Activated CD4-positive, alpha-beta T cell treated with anti-CD3 and anti-CD28 coated beads for 48 hours (primary cell): ENCODE measurements at regions not wholly inside any gene's neighbourhood (a gene's known extent, or its start where the extent isn't known, plus 50 kb on each side); places are given as distances from the start of the nearest gene placed in this dataset.
A peak's percentile ranks its signal among the peaks of the same experiment; 100 is the strongest.

Experiments
- DNase-seq: peaks from one replicate; pipeline ENCODE4 v3.0.0-alpha.2; 2020

DNA sequence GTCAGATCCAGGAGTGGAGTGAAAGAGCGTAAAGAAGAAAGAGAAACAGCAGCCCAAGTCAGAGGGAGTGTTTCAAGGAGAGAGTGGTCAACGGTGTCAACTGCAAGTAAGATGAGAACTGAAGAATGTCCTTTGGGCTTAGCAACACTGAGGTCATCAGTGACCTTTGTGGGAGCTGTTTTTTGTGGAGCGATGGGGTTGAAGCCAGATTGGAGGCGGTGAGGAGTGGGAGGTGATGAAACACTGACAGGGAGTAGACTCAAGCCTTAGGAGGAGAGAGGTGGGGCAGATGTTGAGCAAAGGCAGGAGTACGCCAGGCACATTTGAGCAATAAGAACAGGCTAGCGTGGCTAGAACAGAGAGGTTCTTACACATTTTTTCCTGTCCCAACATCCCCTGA is 103.7 kb upstream of the GNAO1 start:
- no peak for DNase-seq

- DNase-seq = no peak
Measured at GRCh38 chr16:56081371-56081770, 109.9 kb upstream of the GNAO1 start.

DNA sequence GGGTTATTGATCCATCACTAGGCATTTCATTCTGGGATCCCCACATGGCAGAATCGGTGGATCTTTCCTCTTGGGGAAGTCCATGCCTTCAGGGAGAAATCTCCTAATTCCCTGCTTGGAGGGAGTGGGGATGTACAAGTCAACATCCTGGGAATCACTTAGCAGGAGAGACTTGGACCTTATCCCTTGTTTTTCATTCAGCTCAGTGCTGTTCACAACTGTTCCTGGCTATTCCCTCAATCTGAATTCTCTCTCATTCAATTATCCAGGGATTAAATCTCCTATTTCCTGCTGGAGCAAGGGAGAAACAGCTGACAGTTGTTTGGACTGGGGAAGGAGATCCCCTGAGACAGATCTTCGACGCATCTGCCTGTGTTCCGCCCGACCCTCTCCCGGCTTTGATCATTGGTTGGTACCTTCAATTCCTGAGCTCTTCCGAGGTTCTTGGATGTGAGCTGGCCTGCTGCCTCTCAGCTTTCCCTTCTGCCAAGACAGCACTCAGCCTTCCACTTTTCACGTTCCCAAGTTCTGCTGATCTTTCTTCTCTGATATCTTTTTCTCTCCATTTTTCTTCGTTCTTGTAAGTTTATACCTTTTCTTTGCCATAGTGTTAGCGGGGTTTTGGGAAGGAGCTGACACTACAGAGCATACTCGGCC is 115.4 kb upstream of the GNAO1 start:
- DNase-seq = no peak

DNA sequence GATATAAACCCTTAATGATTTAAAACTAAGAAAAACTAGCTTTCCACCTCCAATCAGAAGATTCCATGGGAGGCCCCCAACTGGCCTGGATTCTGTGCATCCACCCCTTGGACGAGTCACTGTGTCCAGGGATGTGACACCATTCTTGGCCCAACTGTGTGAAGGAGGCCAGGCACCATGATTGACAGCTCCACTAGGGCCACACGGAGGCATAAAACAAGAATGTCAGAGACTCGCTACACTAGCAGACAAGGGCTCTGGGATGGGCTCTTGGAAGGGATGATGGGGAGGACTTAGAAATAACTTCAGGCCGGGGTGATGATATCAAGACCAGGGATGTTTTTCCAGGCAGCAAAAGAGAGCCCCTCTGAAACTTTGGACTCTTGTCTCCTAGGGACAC is 117.8 kb upstream of the GNAO1 start:
- no peak for DNase-seq

GRCh38 chr16:56072096-56072495 is 119.2 kb upstream of the GNAO1 start:
- DNase-seq = no peak

DNA sequence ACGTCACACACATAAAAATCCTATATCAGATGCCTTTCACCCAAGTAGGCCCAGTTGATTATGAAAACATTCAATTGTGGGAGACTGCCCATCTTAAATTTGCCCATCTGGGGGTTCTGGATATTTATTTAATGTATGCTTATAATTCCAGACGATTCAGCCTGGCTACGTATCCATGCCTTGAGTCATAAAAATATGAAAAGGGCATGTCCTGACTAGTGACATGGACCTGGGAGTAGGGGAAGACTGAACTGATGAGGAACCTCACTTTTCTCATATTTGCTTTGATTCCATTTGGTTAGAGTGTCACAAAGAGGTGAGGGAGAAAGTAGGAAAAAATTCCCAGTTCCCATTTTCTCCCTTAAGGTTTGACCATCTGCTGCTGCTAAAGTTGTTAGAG is 122.5 kb upstream of the GNAO1 start:
- no peak for DNase-seq

GRCh38 chr16:56068314-56068713 is 123.0 kb upstream of the GNAO1 start:
- DNase-seq = no peak

GRCh38 chr16:56067406-56067805 is 123.9 kb upstream of the GNAO1 start:
- DNase-seq = no peak

GRCh38 chr16:56066617-56067016 is 124.7 kb upstream of the GNAO1 start:
- DNase-seq = no peak

- DNase-seq = no peak
Measured at GRCh38 chr16:56063111-56063510, 128.2 kb upstream of the GNAO1 start.

- no peak for DNase-seq
Measured at GRCh38 chr16:56057151-56057550, 134.1 kb upstream of the GNAO1 start.

GRCh38 chr16:56050916-56051315 is 140.4 kb upstream of the GNAO1 start:
- DNase-seq = no peak

GRCh38 chr16:56048425-56049105 is 142.7 kb upstream of the GNAO1 start:
- no peak for DNase-seq

- no peak for DNase-seq
Measured at GRCh38 chr16:56047307-56048234, 143.7 kb upstream of the GNAO1 start.

GRCh38 chr16:56042416-56042815 is 148.9 kb upstream of the GNAO1 start:
- no peak for DNase-seq

DNA sequence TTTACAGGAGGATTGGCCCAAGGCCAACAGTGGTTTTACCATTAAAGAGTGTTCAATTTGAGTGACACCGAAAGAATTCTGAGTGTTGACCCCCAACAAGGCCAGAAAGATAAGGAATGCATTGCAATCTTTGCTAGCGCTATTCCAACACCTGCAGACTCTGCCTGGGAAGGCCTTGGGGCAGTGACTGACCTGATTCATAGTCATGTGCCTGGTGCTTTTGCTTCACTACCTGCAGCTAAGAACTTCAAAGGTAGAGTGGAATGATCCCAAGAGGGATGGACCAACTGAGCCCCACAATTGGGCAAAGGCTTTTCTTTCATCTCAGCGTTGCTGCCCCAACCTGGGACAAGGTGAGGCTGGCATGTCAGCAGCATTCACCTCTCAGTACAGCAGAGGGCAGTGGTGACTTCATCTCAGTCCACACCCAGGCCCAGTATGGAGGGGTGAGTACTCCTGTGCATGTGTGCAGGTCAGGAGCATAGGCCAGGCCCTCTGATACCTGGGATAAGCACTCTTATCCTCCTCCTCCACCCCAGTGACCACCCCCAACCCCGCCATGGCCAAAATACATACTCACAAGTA is 149.6 kb upstream of the GNAO1 start:
- peak; percentile 31 for DNase-seq

- DNase-seq = no peak
Measured at GRCh38 chr16:56038564-56039098, 152.7 kb upstream of the GNAO1 start.

DNA sequence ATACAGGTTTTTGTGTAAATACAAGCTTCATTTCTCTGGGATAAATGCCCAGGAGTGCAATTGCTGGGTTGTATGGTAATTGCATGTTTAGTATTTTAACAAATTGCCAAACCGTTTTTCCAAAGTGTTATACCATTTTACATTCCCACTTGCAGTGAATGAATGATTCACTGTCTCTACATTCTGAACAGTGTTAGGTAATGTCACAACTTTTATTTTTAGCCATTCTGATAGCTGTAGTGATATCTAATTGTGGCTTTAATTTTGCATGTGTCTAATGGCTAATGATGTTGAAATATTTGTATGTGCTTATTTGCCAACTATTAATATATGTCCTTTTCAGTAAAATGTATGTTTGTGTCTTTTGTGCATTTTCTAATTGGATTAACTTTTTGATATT is 156.9 kb upstream of the CES5A start:
- no peak for DNase-seq

GRCh38 chr16:56029026-56029425 is 153.9 kb upstream of the CES5A start:
- no peak for DNase-seq

- no peak for DNase-seq
Measured at GRCh38 chr16:56022818-56023217, 147.6 kb upstream of the CES5A start.

DNA sequence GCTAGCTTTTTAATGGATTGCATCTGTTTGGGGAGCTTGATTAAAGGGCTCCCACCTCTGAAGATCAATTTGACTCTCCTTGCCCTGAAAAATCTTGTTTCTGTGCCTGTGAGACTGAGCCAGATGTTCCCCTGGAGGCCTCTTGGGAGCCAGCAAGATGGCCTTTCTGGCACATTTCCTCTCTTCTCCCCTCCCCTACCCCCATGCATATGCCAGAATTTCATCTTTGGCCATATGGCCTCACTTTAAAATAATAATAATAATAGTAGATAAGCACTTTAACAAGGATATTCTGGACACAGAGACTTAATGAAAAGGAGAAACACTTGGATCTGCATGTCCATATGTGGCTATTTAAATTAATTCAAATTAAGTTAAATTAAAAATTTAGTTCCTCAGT is 144.1 kb upstream of the CES5A start:
- DNase-seq = no peak

DNA sequence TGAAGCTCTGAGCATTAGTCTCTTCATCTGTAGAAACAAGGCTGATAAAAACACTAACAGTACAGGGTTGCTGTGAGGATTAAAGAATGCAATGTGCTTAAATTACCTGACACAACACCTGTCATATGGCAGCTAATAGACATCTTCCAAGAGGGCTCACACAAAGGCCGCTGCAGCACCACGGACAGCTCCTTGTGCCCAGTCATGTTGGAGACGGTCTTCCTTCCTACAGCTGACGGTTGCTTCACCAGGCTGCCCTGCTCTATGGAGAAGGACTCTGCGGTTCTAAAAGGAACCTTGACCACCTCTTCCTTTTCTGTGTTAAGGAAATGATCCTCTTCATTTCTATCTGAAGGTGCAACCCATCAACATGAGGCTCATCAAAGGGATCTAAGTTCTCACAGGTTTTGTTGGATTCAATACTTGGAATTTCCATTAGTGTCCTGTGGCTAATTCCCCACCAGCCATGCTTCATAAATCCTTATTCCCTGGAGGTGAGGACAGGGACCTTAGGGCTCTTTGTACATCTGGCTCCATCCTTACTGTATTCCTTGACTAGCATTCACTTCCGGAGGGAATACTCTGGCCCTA is 138.9 kb upstream of the CES5A start:
- peak; percentile 62 for DNase-seq

DNA sequence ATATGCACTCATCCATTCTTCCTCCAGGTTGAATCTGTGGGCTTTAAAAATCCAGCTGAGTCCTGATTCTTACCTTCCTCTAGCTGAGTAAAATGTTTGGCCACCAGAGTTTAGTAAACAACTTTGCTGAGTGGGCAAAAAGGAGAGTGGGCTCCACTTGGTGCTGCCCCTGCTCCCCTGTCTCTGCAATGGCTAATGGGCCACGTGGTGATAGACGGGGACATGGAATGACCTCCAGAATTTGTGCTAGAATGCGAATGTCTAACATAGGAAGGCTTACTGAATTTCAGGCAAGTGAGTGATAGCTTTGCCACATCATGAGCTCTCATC is 137.3 kb upstream of the CES5A start:
- DNase-seq = no peak
